ENCODE measurements at regions not wholly inside any gene's neighbourhood (a gene's known extent, or its start where the extent isn't known, plus 50 kb on each side); places are given as distances from the start of the nearest gene placed in this dataset.

GRCh38 chr7:8998762-8999161, 565.4 kb downstream of the NXPH1 start:
- intact Hi-C loops (cut with DNase I; ENCODE audit: low total_unique reads): no loop called here
- no peak for DNase-seq
- 55 to 59% methylated on average over 7 of the region's 7 CpGs for WGBS, 2 donors
- no peaks in the 10 kb centered on the region for H3K4me1 ChIP-seq
- TF ChIP-seq, protein P1, sequence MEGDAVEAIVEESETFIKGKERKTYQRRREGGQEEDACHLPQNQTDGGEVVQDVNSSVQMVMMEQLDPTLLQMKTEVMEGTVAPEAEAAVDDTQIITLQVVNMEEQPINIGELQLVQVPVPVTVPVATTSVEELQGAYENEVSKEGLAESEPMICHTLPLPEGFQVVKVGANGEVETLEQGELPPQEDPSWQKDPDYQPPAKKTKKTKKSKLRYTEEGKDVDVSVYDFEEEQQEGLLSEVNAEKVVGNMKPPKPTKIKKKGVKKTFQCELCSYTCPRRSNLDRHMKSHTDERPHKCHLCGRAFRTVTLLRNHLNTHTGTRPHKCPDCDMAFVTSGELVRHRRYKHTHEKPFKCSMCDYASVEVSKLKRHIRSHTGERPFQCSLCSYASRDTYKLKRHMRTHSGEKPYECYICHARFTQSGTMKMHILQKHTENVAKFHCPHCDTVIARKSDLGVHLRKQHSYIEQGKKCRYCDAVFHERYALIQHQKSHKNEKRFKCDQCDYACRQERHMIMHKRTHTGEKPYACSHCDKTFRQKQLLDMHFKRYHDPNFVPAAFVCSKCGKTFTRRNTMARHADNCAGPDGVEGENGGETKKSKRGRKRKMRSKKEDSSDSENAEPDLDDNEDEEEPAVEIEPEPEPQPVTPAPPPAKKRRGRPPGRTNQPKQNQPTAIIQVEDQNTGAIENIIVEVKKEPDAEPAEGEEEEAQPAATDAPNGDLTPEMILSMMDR (IDR thresholded peaks at IDR 0.05): no peak
- TF ChIP-seq POLR2A (IDR thresholded peaks at IDR 0.05): no peak
- H3K9me3 ChIP-seq: no peaks in the 10 kb centered on the region
- H3K36me3 ChIP-seq (ENCODE audit: low read depth, missing control alignments): no peaks in the 10 kb centered on the region
- H3K27ac ChIP-seq: no peak overlapping the region
- H3K27me3 ChIP-seq: no peaks in the 10 kb centered on the region
- H3K4me3 ChIP-seq: no peak overlapping the region

GRCh38 chr7:9013940-9014339, 580.5 kb downstream of the NXPH1 start:
- TF ChIP-seq, protein P1 (IDR thresholded peaks at IDR 0.05): no peak
- TF ChIP-seq POLR2A (IDR thresholded peaks at IDR 0.05): no peak
- Histone ChIP-seq H3K4me1 (no peaks in the 10 kb centered on the region), H3K4me3 (no peak overlapping the region), H3K27ac (no peak overlapping the region), H3K27me3 (no peaks in the 10 kb centered on the region), H3K36me3 (ENCODE audit: low read depth, missing control alignments) (no peaks in the 10 kb centered on the region), H3K9me3 (no peaks in the 10 kb centered on the region)
- WGBS, 2 donors: 29 to 31% methylated on average over 5 of the region's 5 CpGs
- DNase-seq: no peak
- intact Hi-C loops (cut with DNase I; ENCODE audit: low total_unique reads): no loop called here

GRCh38 chr7:9017286-9017685, 583.9 kb downstream of the NXPH1 start:
- TF ChIP-seq, protein P1 (IDR thresholded peaks at IDR 0.05): no peak
- no peak for TF ChIP-seq POLR2A (IDR thresholded peaks at IDR 0.05)

GRCh38 chr7:9022456-9022855, 589.0 kb downstream of the NXPH1 start:
- DNase-seq: no peak
- WGBS, 2 donors: 63 to 94% methylated on average over 1 of the region's 1 CpG
- intact Hi-C loops (cut with DNase I; ENCODE audit: low total_unique reads): no loop called here
- H3K27ac ChIP-seq: no peak overlapping the region
- TF ChIP-seq POLR2A (IDR thresholded peaks at IDR 0.05): no peak
- TF ChIP-seq, protein P1 (IDR thresholded peaks at IDR 0.05): no peak
- H3K27me3 ChIP-seq: no peaks in the 10 kb centered on the region
- H3K36me3 ChIP-seq (ENCODE audit: low read depth, missing control alignments): no peaks in the 10 kb centered on the region
- H3K9me3 ChIP-seq: no peaks in the 10 kb centered on the region
- no peaks in the 10 kb centered on the region for H3K4me1 ChIP-seq
- no peak overlapping the region for H3K4me3 ChIP-seq

More at GRCh38 chr7:9017286-9017685, 583.9 kb downstream of the NXPH1 start:
- no peak for DNase-seq
- no peaks in the 10 kb centered on the region for H3K4me1 ChIP-seq
- no peaks in the 10 kb centered on the region for H3K36me3 ChIP-seq (ENCODE audit: low read depth, missing control alignments)
- no peak overlapping the region for H3K27ac ChIP-seq
- no peaks in the 10 kb centered on the region for H3K27me3 ChIP-seq
- WGBS, 2 donors: 53 to 56% methylated on average over 7 of the region's 7 CpGs
- H3K9me3 ChIP-seq: no peaks in the 10 kb centered on the region
- H3K4me3 ChIP-seq: no peak overlapping the region
- intact Hi-C loops (cut with DNase I; ENCODE audit: low total_unique reads): no loop called here

- DNase-seq: no peak
- Histone ChIP-seq H3K36me3 (ENCODE audit: low read depth, missing control alignments) (no peaks in the 10 kb centered on the region), H3K27me3 (no peaks in the 10 kb centered on the region), H3K4me1 (no peaks in the 10 kb centered on the region), H3K27ac (no peak overlapping the region), H3K9me3 (no peaks in the 10 kb centered on the region), H3K4me3 (no peak overlapping the region)
- intact Hi-C loops (cut with DNase I; ENCODE audit: low total_unique reads): no loop called here
- TF ChIP-seq, protein P1 (IDR thresholded peaks at IDR 0.05): no peak
- no peak for TF ChIP-seq POLR2A (IDR thresholded peaks at IDR 0.05)
- 68 to 70% methylated on average over 5 of the region's 5 CpGs for WGBS, 2 donors
These were observed 590.4 kb downstream of the NXPH1 start for GRCh38 chr7:9023675-9024294.

Data from testis (tissue), 2 donors.